RWPE2 (cell line): ENCODE measurements at regions not wholly inside any gene's neighbourhood (a gene's known extent, or its start where the extent isn't known, plus 50 kb on each side); places are given as distances from the start of the nearest gene placed in this dataset.
"Not testable (repeated sequence)": the region's sequence is repeated elsewhere in the genome, so short reads cannot be mapped to it uniquely, and the experiment has no call there.

Experiments used
- ATAC-seq: fragments of 200-7000 bp; cut with Tn5 transposase; 3 replicates; pipeline ENCODE4 v1.9.1; 2021; ENCODE audit warnings: low read depth
- DNase-seq: peaks from one replicate; pipeline ENCODE4 v3.0.0-alpha.2; 2020; ENCODE audit warnings: low spot score
- H3K27ac ChIP-seq: fragments of 450-650 bp; 2 replicates; pipeline ENCODE4 v1.5.1; 2017; ENCODE audit warnings: mild to moderate bottlenecking; ENCODE audit not compliant: poor library complexity, severe bottlenecking
- H3K27me3 ChIP-seq: fragments of 250-450 bp; sonication (Bioruptor Pico); 2 replicates; pipeline ENCODE4 v1.5.1; 2021; ENCODE audit warnings: mild to moderate bottlenecking, moderate library complexity; ENCODE audit not compliant: insufficient read depth, poor library complexity, severe bottlenecking
- H3K36me3 ChIP-seq: fragments of 250-450 bp; sonication (Bioruptor Pico); 2 replicates; pipeline ENCODE4 v1.5.1; 2020; ENCODE audit warnings: low read depth, mild to moderate bottlenecking, moderate library complexity
- H3K4me1 ChIP-seq: fragments of 250-450 bp; sonication (Bioruptor Pico); 2 replicates; pipeline ENCODE4 v1.5.1; 2021; ENCODE audit warnings: mild to moderate bottlenecking, moderate library complexity; ENCODE audit not compliant: insufficient read depth, poor library complexity, severe bottlenecking
- H3K4me3 ChIP-seq: fragments of 250-450 bp; sonication (Bioruptor Pico); 2 replicates; pipeline ENCODE4 v1.5.1; 2021; ENCODE audit warnings: mild to moderate bottlenecking, moderate library complexity; ENCODE audit not compliant: severe bottlenecking
- H3K9me3 ChIP-seq: fragments of 250-450 bp; sonication (Bioruptor Pico); 2 replicates; pipeline ENCODE4 v1.5.1; 2021; ENCODE audit warnings: mild to moderate bottlenecking, moderate library complexity; ENCODE audit not compliant: severe bottlenecking
- CTCF ChIP-seq: fragments of 450-650 bp; IDR thresholded peaks from one replicate; pipeline ENCODE4 v1.5.1; 2017; ENCODE audit warnings: mild to moderate bottlenecking, moderate library complexity; ENCODE audit not compliant: poor library complexity, severe bottlenecking

- H3K27ac ChIP-seq, H3K4me3 ChIP-seq, H3K4me1 ChIP-seq, H3K36me3 ChIP-seq, H3K9me3 ChIP-seq, H3K27me3 ChIP-seq: not testable (repeated sequence)
- DNase-seq (peak; percentile 39), ATAC-seq (peak; percentile 63)
These were observed 251.2 kb upstream of the TPTE start for GRCh38 chr21:10270211-10270610.

GRCh38 chr21:10271666-10272207 is 249.6 kb upstream of the TPTE start:
- H3K4me1 ChIP-seq, ATAC-seq, H3K4me3 ChIP-seq: not testable (repeated sequence)

GRCh38 chr21:10272216-10272615 is 249.2 kb upstream of the TPTE start:
- no peak for TF ChIP-seq CTCF
- Histone ChIP-seq H3K4me3 (no peak overlapping the region), H3K27me3 (no peaks in the 10 kb centered on the region), H3K36me3 (no peaks in the 10 kb centered on the region), H3K27ac (no peak overlapping the region), H3K9me3 (no peaks in the 10 kb centered on the region), H3K4me1 (no peaks in the 10 kb centered on the region)
- no peak for DNase-seq
- ATAC-seq = peak; percentile 48; the same call in 2 of the 3 replicates

More at GRCh38 chr21:10271666-10272207, 249.6 kb upstream of the TPTE start:
- not testable (repeated sequence) for H3K27ac ChIP-seq, H3K9me3 ChIP-seq, H3K27me3 ChIP-seq, DNase-seq, H3K36me3 ChIP-seq

- no peak for DNase-seq
- no peaks in the 10 kb centered on the region for H3K36me3 ChIP-seq
- no peak overlapping the region for H3K27ac ChIP-seq
- H3K27me3 ChIP-seq = no peaks in the 10 kb centered on the region
- no peak overlapping the region for H3K4me3 ChIP-seq
- no peaks in the 10 kb centered on the region for H3K4me1 ChIP-seq
- H3K9me3 ChIP-seq = no peaks in the 10 kb centered on the region
- no peak for ATAC-seq
- TF ChIP-seq CTCF = no peak
These were observed 248.2 kb upstream of the TPTE start for GRCh38 chr21:10273196-10273595.

GRCh38 chr21:10273794-10274338 is 247.5 kb upstream of the TPTE start:
- not testable (repeated sequence) for H3K4me1 ChIP-seq, H3K27me3 ChIP-seq, H3K9me3 ChIP-seq, H3K27ac ChIP-seq, H3K36me3 ChIP-seq, H3K4me3 ChIP-seq
- ATAC-seq = peak; percentile 76
- peak; percentile 90 for DNase-seq
